B cell (primary cell): ENCODE measurements at regions not wholly inside any gene's neighbourhood (a gene's known extent, or its start where the extent isn't known, plus 50 kb on each side); places are given as distances from the start of the nearest gene placed in this dataset.

Source experiments
- ATAC-seq: fragments of 200-7000 bp; cut with Tn5 transposase; one replicate; pipeline ENCODE4 v1.10.0; 2021; ENCODE audit warnings: low read depth, mild to moderate bottlenecking, moderate number of reproducible peaks, moderate library complexity
- CTCF ChIA-PET: fragments of 350-600 bp; sonication (Branson Sonifier 250); formaldehyde crosslinking; loops from one replicate; lab custom pipeline; 2021; ENCODE audit warnings: antibody characterized with exemption, inconsistent platforms; lab: Charles Lee
- POLR2A ChIA-PET: fragments of 350-600 bp; sonication (Branson Sonifier 250); formaldehyde crosslinking; loops from one replicate; lab custom pipeline; 2021; ENCODE audit warnings: antibody characterized with exemption; lab: Charles Lee
- DNase-seq: peaks from one replicate; pipeline ENCODE4 v3.0.0; 2013
- H2AFZ ChIP-seq: 2 replicates; pipeline ENCODE4 v1.6.1; 2012; ENCODE audit warnings: mild to moderate bottlenecking, low read depth, low read length; ENCODE audit not compliant: insufficient read depth, poor library complexity, severe bottlenecking
- H3K27ac ChIP-seq, 2 donors: 1 replicate in 1 of 2; 2 replicates in 1 of 2; pipeline ENCODE4 v1.5.1; 2012 to 2013; ENCODE audit warnings: low read length in 2 of 2, mild to moderate bottlenecking in 2 of 2, moderate library complexity in 1 of 2
- H3K27me3 ChIP-seq, 4 experiments: fragments of 200-600 bp in 1 of 4; sonication (generic) in 1 of 4; replicated peaks in 1 of 4; 1 replicate in 2 of 4; 2 replicates in 2 of 4; pipeline versions ENCODE4 v1.6.1 to v1.7.0; 2013 to 2016; ENCODE audit warnings: low read length in 3 of 4, mild to moderate bottlenecking in 2 of 4, mixed read lengths in 1 of 4, moderate library complexity in 1 of 4; ENCODE audit not compliant: insufficient read depth in 4 of 4, control insufficient read depth in 3 of 4; ENCODE audit errors: control extremely low read depth in 1 of 4
- H3K36me3 ChIP-seq, 2 experiments: replicated peaks in 1 of 2; 1 replicate in 1 of 2; 2 replicates in 1 of 2; pipeline versions ENCODE4 v1.6.1 to v1.7.1; 2013; ENCODE audit warnings: low read length in 1 of 2; ENCODE audit not compliant: insufficient read depth in 2 of 2, control insufficient read depth in 1 of 2; ENCODE audit errors: control extremely low read depth in 1 of 2, extremely low read depth in 1 of 2
- H3K4me1 ChIP-seq, 2 donors: fragments of 200-600 bp in 1 of 2; sonication (generic) in 1 of 2; 1 replicate in 1 of 2; 2 replicates in 1 of 2; pipeline versions ENCODE4 v1.5.1 to v1.6.1; 2013 to 2017; ENCODE audit warnings: low read length in 2 of 2; ENCODE audit not compliant: control insufficient read depth in 2 of 2, insufficient read depth in 2 of 2
- H3K4me2 ChIP-seq: replicated peaks from 2 replicates; pipeline ENCODE3; 2012; ENCODE audit warnings: mild to moderate bottlenecking, low read depth, low read length; ENCODE audit not compliant: poor library complexity, severe bottlenecking
- H3K4me3 ChIP-seq, 5 experiments: fragments of 200-600 bp in 1 of 5; sonication (generic) in 1 of 5; 1 replicate in 3 of 5; 2 replicates in 2 of 5; pipeline versions ENCODE4 v1.5.1 to v1.7.0; 2011 to 2016; ENCODE audit warnings: low read length in 4 of 5, mild to moderate bottlenecking in 4 of 5, low read depth in 2 of 5, control low read depth in 1 of 5, moderate library complexity in 1 of 5; ENCODE audit not compliant: insufficient read depth in 1 of 5; ENCODE audit errors: control extremely low read depth in 1 of 5, extremely low read depth in 1 of 5
- H3K79me2 ChIP-seq: fragments of 200-600 bp; sonication (generic); one replicate; pipeline ENCODE4 v1.6.0; 2016; ENCODE audit warnings: low read length; ENCODE audit not compliant: control insufficient read depth, insufficient read depth
- H3K9ac ChIP-seq: fragments of 200-600 bp; sonication (generic); 2 replicates; pipeline ENCODE4 v1.6.1; 2017; ENCODE audit warnings: mild to moderate bottlenecking, low read length, moderate library complexity
- H3K9me3 ChIP-seq, 3 donors: one replicate each; pipeline versions ENCODE4 v1.6.1 to v1.7.1; 2013; ENCODE audit warnings: low read length in 2 of 3; ENCODE audit not compliant: control insufficient read depth in 2 of 3, insufficient read depth in 1 of 3; ENCODE audit errors: control extremely low read depth in 1 of 3
- H4K20me1 ChIP-seq: 2 replicates; pipeline ENCODE4 v1.6.0; 2012; ENCODE audit warnings: mild to moderate bottlenecking, low read length; ENCODE audit not compliant: insufficient read depth, control insufficient read depth, poor library complexity, severe bottlenecking
- H3K27ac Mint-ChIP-seq: one replicate; pipeline ENCODE4 v1.8.0; 2021; ENCODE audit warnings: mixed read lengths
- H3K27me3 Mint-ChIP-seq: one replicate; pipeline ENCODE4 v1.8.0; 2021; ENCODE audit warnings: mixed read lengths
- H3K4me1 Mint-ChIP-seq: one replicate; pipeline ENCODE4 v1.8.0; 2021; ENCODE audit warnings: mixed read lengths
- H3K4me3 Mint-ChIP-seq: one replicate; pipeline ENCODE4 v1.8.0; 2021; ENCODE audit warnings: mixed read lengths
- H3K9me3 Mint-ChIP-seq: one replicate; pipeline ENCODE4 v1.8.0; 2022; ENCODE audit warnings: mixed read lengths; ENCODE audit not compliant: insufficient read depth
- EZH2 ChIP-seq: IDR thresholded peaks from 2 replicates; pipeline ENCODE4 v1.6.1; 2012; ENCODE audit warnings: borderline replicate concordance, low read depth, mild to moderate bottlenecking, moderate library complexity, low read length; ENCODE audit not compliant: insufficient read depth, poor library complexity, severe bottlenecking
- WGBS: methylation state at CpG from one replicate; pipeline ENCODE4 v1.1.5; 2013; ENCODE audit warnings: missing lambda C conversion rate; ENCODE audit not compliant: insufficient coverage; 5-methylcytosine and 5-hydroxymethylcytosine counted together
- intact Hi-C: fragments of 100-400 bp; cut with micrococcal nuclease; formaldehyde crosslinking; loops from one replicate; pipeline ENCODE4 v1.10.0; 2022
- TF ChIP-seq, protein P1 (sequence below): fragments of 200-600 bp; IDR thresholded peaks from one replicate; pipeline ENCODE4 v1.8.0; 2022; ENCODE audit warnings: antibody characterized with exemption, mild to moderate bottlenecking

DNA sequence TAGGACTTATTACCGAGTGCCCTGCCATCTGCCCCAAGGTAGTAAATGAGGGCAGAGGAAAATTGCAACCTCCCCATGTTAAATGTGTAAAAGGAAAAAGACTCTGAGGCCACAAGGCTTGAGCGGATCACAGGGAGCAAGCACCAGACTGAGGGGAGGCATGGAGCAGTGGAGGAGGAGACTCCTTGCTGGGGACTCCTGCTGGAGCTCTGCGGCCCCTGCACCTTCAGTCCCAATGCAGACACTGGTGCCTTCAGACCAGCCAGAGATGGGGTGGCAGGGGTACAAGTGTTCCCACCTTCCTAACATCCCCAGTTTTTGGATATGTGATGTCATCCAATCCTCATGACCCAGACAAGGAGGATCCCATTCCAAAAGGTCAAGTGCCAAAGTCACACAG, 128.4 kb upstream of the NGF start:
- intact Hi-C loops, result no loop called here
- Histone ChIP-seq H3K4me1 (no peaks in the 10 kb centered on the region), H3K9me3 (no peaks in the 10 kb centered on the region), H2AFZ (no peak overlapping the region), H3K9ac (no peak overlapping the region), H3K27ac (no peak overlapping the region), H3K4me3 (no peak overlapping the region), H3K4me2 (no peak overlapping the region), H3K36me3 (no peaks in the 10 kb centered on the region), H3K79me2 (no peaks in the 10 kb centered on the region), H4K20me1 (no peaks in the 10 kb centered on the region), H3K27me3 (no peaks in the 10 kb centered on the region)
- Mint-ChIP-seq H3K27ac (no peak overlapping the region), H3K27me3 (peaks cover 7% of the 10 kb centered on the region), H3K4me1 (no peaks in the 10 kb centered on the region), H3K4me3 (no peak overlapping the region), H3K9me3 (no peaks in the 10 kb centered on the region)
- POLR2A ChIA-PET, result no interaction called here
- DNase-seq (no peak), ATAC-seq (no peak)
- CTCF ChIA-PET, result no interaction called here
- 96% methylated on average over 2 of the region's 3 CpGs for WGBS
- TF ChIP-seq, protein P1, sequence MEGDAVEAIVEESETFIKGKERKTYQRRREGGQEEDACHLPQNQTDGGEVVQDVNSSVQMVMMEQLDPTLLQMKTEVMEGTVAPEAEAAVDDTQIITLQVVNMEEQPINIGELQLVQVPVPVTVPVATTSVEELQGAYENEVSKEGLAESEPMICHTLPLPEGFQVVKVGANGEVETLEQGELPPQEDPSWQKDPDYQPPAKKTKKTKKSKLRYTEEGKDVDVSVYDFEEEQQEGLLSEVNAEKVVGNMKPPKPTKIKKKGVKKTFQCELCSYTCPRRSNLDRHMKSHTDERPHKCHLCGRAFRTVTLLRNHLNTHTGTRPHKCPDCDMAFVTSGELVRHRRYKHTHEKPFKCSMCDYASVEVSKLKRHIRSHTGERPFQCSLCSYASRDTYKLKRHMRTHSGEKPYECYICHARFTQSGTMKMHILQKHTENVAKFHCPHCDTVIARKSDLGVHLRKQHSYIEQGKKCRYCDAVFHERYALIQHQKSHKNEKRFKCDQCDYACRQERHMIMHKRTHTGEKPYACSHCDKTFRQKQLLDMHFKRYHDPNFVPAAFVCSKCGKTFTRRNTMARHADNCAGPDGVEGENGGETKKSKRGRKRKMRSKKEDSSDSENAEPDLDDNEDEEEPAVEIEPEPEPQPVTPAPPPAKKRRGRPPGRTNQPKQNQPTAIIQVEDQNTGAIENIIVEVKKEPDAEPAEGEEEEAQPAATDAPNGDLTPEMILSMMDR, result no peak
- no peak for TF ChIP-seq EZH2

DNA sequence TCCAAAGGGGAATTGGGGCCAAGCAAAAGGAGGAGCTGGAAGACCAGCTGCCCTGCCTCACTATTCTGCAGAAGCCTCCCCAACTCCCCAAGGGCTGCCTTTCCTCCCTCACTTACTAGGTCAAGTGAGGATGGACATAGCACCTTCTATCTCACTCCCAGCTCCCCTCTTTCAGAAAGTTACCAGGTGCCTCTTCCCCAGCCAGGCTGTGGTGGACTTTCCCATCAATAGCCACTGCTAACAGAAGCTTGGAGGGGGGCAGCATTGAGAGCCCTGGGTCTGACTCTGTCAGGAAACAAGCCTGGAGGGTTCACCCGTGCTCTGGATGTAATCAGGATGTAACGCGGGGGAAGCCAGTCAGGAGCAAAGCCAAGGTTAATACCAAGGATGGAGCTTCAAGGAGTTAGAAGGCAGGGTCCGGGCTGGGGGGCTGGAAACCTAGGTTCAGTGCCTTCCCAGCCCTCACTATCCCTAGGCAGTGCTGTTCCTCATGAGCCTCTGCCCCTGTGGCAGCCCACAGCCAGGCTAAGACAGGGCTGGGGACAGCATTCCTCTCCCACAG, 127.8 kb upstream of the NGF start:
- Histone ChIP-seq H3K9ac (no peak overlapping the region), H3K4me2 (no peak overlapping the region), H3K9me3 (no peaks in the 10 kb centered on the region), H2AFZ (no peak overlapping the region), H3K27me3 (no peaks in the 10 kb centered on the region), H3K27ac (no peak overlapping the region), H3K36me3 (no peaks in the 10 kb centered on the region), H3K4me3 (no peak overlapping the region), H3K4me1 (no peaks in the 10 kb centered on the region), H4K20me1 (no peaks in the 10 kb centered on the region), H3K79me2 (no peaks in the 10 kb centered on the region)
- DNase-seq (no peak), ATAC-seq (no peak)
- TF ChIP-seq, protein P1, result no peak
- TF ChIP-seq EZH2, result no peak
- Mint-ChIP-seq H3K9me3 (no peaks in the 10 kb centered on the region), H3K4me1 (no peaks in the 10 kb centered on the region), H3K27me3 (peaks cover 5% of the 10 kb centered on the region), H3K4me3 (no peak overlapping the region), H3K27ac (no peak overlapping the region)
- intact Hi-C loops, result no loop called here
- WGBS, result 85% methylated on average over 4 of the region's 4 CpGs
- ChIA-PET CTCF (no interaction called here), POLR2A (no interaction called here)
